ENCODE measurements at regions not wholly inside any gene's neighbourhood (a gene's known extent, or its start where the extent isn't known, plus 50 kb on each side); places are given as distances from the start of the nearest gene placed in this dataset.

GRCh38 chr18:60951091-60951490, 382.1 kb upstream of the CDH20 start:
- Histone ChIP-seq H3K4me3 (ENCODE audit: low read length) (no peak overlapping the region), H3K9me3 (ENCODE audit: insufficient read depth, low read depth, low read length) (no peaks in the 10 kb centered on the region; the same call in 1 of the 2 replicates), H3K36me3 (ENCODE audit: insufficient read depth, low read depth, low read length) (no peaks in the 10 kb centered on the region), H3K27me3 (ENCODE audit: insufficient read depth, low read length) (no peaks in the 10 kb centered on the region), H3K9ac (ENCODE audit: low read depth, low read length) (no peak overlapping the region), H3K4me1 (ENCODE audit: insufficient read depth, low read length) (no peaks in the 10 kb centered on the region), H3K27ac (ENCODE audit: low read length) (no peak overlapping the region)

- no peaks in the 10 kb centered on the region for H3K27me3 ChIP-seq (ENCODE audit: insufficient read depth, low read length)
- H3K9me3 ChIP-seq (ENCODE audit: insufficient read depth, low read depth, low read length), result no peaks in the 10 kb centered on the region
- no peak overlapping the region for H3K27ac ChIP-seq (ENCODE audit: low read length)
- no peak overlapping the region for H3K4me3 ChIP-seq (ENCODE audit: low read length)
- no peaks in the 10 kb centered on the region for H3K36me3 ChIP-seq (ENCODE audit: insufficient read depth, low read depth, low read length)
- no peak overlapping the region for H3K9ac ChIP-seq (ENCODE audit: low read depth, low read length)
- no peaks in the 10 kb centered on the region for H3K4me1 ChIP-seq (ENCODE audit: insufficient read depth, low read length)
Measured at GRCh38 chr18:60962625-60963024, 370.6 kb upstream of the CDH20 start.

- no peak overlapping the region for H3K9ac ChIP-seq (ENCODE audit: low read depth, low read length)
- H3K27me3 ChIP-seq (ENCODE audit: insufficient read depth, low read length), result no peaks in the 10 kb centered on the region
- no peaks in the 10 kb centered on the region for H3K9me3 ChIP-seq (ENCODE audit: insufficient read depth, low read depth, low read length)
- H3K27ac ChIP-seq (ENCODE audit: low read length), result no peak overlapping the region
- no peaks in the 10 kb centered on the region for H3K4me1 ChIP-seq (ENCODE audit: insufficient read depth, low read length)
- no peaks in the 10 kb centered on the region for H3K36me3 ChIP-seq (ENCODE audit: insufficient read depth, low read depth, low read length)
- no peak overlapping the region for H3K4me3 ChIP-seq (ENCODE audit: low read length)
Measured at GRCh38 chr18:60965856-60966255, 367.4 kb upstream of the CDH20 start.

GRCh38 chr18:60966876-60967275, 366.4 kb upstream of the CDH20 start:
- H3K36me3 ChIP-seq (ENCODE audit: insufficient read depth, low read depth, low read length), result no peaks in the 10 kb centered on the region

DNA sequence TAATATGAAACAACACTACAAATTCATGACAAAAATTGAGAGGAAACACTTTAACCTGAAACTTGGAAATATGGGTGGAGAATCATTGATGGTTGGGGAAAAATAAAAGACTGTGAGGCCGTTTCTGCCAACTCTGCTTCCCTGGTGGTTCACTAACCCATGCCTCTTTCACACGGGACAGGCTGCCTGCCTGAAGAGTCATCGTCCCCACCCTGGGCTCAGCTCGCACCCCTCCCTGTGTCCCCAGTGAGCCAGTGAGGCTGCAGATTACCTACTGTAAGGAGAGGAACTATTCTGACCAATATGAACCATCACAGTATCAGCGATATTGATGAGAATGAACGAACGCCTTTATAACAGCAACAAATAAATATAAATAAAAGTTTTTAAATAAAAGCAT, 357.8 kb upstream of the CDH20 start:
- Histone ChIP-seq H3K9me3 (ENCODE audit: insufficient read depth, low read depth, low read length) (no peaks in the 10 kb centered on the region), H3K4me3 (ENCODE audit: low read length) (no peak overlapping the region)

More at GRCh38 chr18:60966876-60967275, 366.4 kb upstream of the CDH20 start:
- Histone ChIP-seq H3K4me1 (ENCODE audit: insufficient read depth, low read length) (no peaks in the 10 kb centered on the region), H3K9me3 (ENCODE audit: insufficient read depth, low read depth, low read length) (no peaks in the 10 kb centered on the region), H3K27ac (ENCODE audit: low read length) (no peak overlapping the region), H3K27me3 (ENCODE audit: insufficient read depth, low read length) (no peaks in the 10 kb centered on the region), H3K4me3 (ENCODE audit: low read length) (no peak overlapping the region), H3K9ac (ENCODE audit: low read depth, low read length) (no peak overlapping the region)

GRCh38 chr18:60976976-60977375, 356.3 kb upstream of the CDH20 start:
- Histone ChIP-seq H3K4me3 (ENCODE audit: low read length) (no peak overlapping the region), H3K4me1 (ENCODE audit: insufficient read depth, low read length) (no peaks in the 10 kb centered on the region; the same call in 1 of the 2 replicates), H3K36me3 (ENCODE audit: insufficient read depth, low read depth, low read length) (no peaks in the 10 kb centered on the region), H3K27ac (ENCODE audit: low read length) (no peak overlapping the region), H3K9ac (ENCODE audit: low read depth, low read length) (no peak overlapping the region), H3K27me3 (ENCODE audit: insufficient read depth, low read length) (no peaks in the 10 kb centered on the region), H3K9me3 (ENCODE audit: insufficient read depth, low read depth, low read length) (no peaks in the 10 kb centered on the region; the same call in 1 of the 2 replicates)

More for the DNA sequence above, 357.8 kb upstream of the CDH20 start:
- Histone ChIP-seq H3K36me3 (ENCODE audit: insufficient read depth, low read depth, low read length) (no peaks in the 10 kb centered on the region), H3K27me3 (ENCODE audit: insufficient read depth, low read length) (no peaks in the 10 kb centered on the region), H3K4me1 (ENCODE audit: insufficient read depth, low read length) (no peaks in the 10 kb centered on the region; the same call in 1 of the 2 replicates), H3K9ac (ENCODE audit: low read depth, low read length) (no peak overlapping the region), H3K27ac (ENCODE audit: low read length) (no peak overlapping the region)

DNA sequence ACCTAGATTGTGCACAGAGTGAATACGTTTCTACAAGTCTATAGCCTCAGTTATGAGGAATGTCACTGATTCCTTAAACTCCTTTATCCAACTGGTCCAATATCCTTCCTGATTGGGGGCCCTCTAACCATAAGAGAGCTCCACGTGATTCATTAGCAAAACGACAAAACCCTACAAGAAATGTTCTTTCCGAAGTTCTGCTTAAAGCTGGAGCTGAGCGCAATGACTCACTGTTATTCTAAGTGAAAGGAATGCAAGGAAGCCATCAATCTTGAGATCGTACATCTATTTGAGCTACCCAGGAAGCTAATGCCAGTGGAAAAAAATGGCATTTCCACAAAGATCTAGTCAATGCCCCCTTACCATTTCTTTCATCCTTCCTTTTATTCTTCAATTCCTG, 354.9 kb upstream of the CDH20 start:
- Histone ChIP-seq H3K4me1 (ENCODE audit: insufficient read depth, low read length) (no peaks in the 10 kb centered on the region; the same call in 1 of the 2 replicates), H3K4me3 (ENCODE audit: low read length) (no peak overlapping the region), H3K36me3 (ENCODE audit: insufficient read depth, low read depth, low read length) (no peaks in the 10 kb centered on the region), H3K27me3 (ENCODE audit: insufficient read depth, low read length) (no peaks in the 10 kb centered on the region), H3K9me3 (ENCODE audit: insufficient read depth, low read depth, low read length) (no peaks in the 10 kb centered on the region; the same call in 1 of the 2 replicates), H3K9ac (ENCODE audit: low read depth, low read length) (no peak overlapping the region), H3K27ac (ENCODE audit: low read length) (no peak overlapping the region)

- Histone ChIP-seq H3K27me3 (ENCODE audit: insufficient read depth, low read length) (no peaks in the 10 kb centered on the region), H3K4me1 (ENCODE audit: insufficient read depth, low read length) (no peaks in the 10 kb centered on the region; the same call in 1 of the 2 replicates), H3K27ac (ENCODE audit: low read length) (no peak overlapping the region), H3K4me3 (ENCODE audit: low read length) (no peak overlapping the region), H3K9me3 (ENCODE audit: insufficient read depth, low read depth, low read length) (no peaks in the 10 kb centered on the region; the same call in none of the 2 replicates), H3K36me3 (ENCODE audit: insufficient read depth, low read depth, low read length) (no peaks in the 10 kb centered on the region), H3K9ac (ENCODE audit: low read depth, low read length) (no peak overlapping the region)
Measured at GRCh38 chr18:60980422-60981005, 352.7 kb upstream of the CDH20 start.

- Histone ChIP-seq H3K27ac (ENCODE audit: low read length) (no peak overlapping the region), H3K9me3 (ENCODE audit: insufficient read depth, low read depth, low read length) (no peaks in the 10 kb centered on the region; the same call in none of the 2 replicates)
Measured at GRCh38 chr18:60981682-60982328, 351.4 kb upstream of the CDH20 start.

DNA sequence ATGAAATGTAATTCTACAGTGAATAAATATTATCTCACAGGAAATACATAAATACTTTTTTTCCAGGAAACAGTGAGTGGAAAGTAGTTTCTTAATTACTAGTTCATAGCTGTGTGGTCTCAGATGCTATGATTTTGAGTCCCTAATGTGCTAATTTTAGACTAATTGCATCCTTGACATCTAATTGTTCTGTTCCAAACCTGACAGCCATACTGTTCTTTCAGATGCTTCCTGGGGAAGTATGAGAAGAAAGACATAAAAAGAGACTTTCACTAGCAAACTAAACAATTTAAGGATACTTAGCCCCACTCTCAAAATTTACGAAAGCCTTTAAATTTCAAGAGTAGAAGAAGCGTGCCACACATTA, 350.9 kb upstream of the CDH20 start:
- Histone ChIP-seq H3K9ac (ENCODE audit: low read depth, low read length) (no peak overlapping the region), H3K27ac (ENCODE audit: low read length) (no peak overlapping the region), H3K4me1 (ENCODE audit: insufficient read depth, low read length) (no peaks in the 10 kb centered on the region; the same call in 1 of the 2 replicates)

More at GRCh38 chr18:60981682-60982328, 351.4 kb upstream of the CDH20 start:
- Histone ChIP-seq H3K36me3 (ENCODE audit: insufficient read depth, low read depth, low read length) (no peaks in the 10 kb centered on the region), H3K9ac (ENCODE audit: low read depth, low read length) (no peak overlapping the region), H3K27me3 (ENCODE audit: insufficient read depth, low read length) (no peaks in the 10 kb centered on the region), H3K4me3 (ENCODE audit: low read length) (no peak overlapping the region), H3K4me1 (ENCODE audit: insufficient read depth, low read length) (no peaks in the 10 kb centered on the region; the same call in 1 of the 2 replicates)

GRCh38 chr18:60982928-60983327, 350.3 kb upstream of the CDH20 start:
- H3K27ac ChIP-seq (ENCODE audit: low read length), result no peak overlapping the region
- H3K4me3 ChIP-seq (ENCODE audit: low read length), result no peak overlapping the region

More for the DNA sequence above, 350.9 kb upstream of the CDH20 start:
- H3K9me3 ChIP-seq (ENCODE audit: insufficient read depth, low read depth, low read length), result no peaks in the 10 kb centered on the region; the same call in none of the 2 replicates
- H3K27me3 ChIP-seq (ENCODE audit: insufficient read depth, low read length), result no peaks in the 10 kb centered on the region
- no peaks in the 10 kb centered on the region for H3K36me3 ChIP-seq (ENCODE audit: insufficient read depth, low read depth, low read length)
- no peak overlapping the region for H3K4me3 ChIP-seq (ENCODE audit: low read length)

GRCh38 chr18:60984510-60984909, 348.7 kb upstream of the CDH20 start:
- Histone ChIP-seq H3K36me3 (ENCODE audit: insufficient read depth, low read depth, low read length) (no peaks in the 10 kb centered on the region), H3K4me1 (ENCODE audit: insufficient read depth, low read length) (no peaks in the 10 kb centered on the region)

More at GRCh38 chr18:60982928-60983327, 350.3 kb upstream of the CDH20 start:
- H3K36me3 ChIP-seq (ENCODE audit: insufficient read depth, low read depth, low read length), result no peaks in the 10 kb centered on the region
- H3K9me3 ChIP-seq (ENCODE audit: insufficient read depth, low read depth, low read length), result no peaks in the 10 kb centered on the region; the same call in none of the 2 replicates
- H3K9ac ChIP-seq (ENCODE audit: low read depth, low read length), result no peak overlapping the region
- no peaks in the 10 kb centered on the region; the same call in 1 of the 2 replicates for H3K4me1 ChIP-seq (ENCODE audit: insufficient read depth, low read length)
- H3K27me3 ChIP-seq (ENCODE audit: insufficient read depth, low read length), result no peaks in the 10 kb centered on the region

More at GRCh38 chr18:60984510-60984909, 348.7 kb upstream of the CDH20 start:
- H3K27me3 ChIP-seq (ENCODE audit: insufficient read depth, low read length), result no peaks in the 10 kb centered on the region
- no peaks in the 10 kb centered on the region; the same call in none of the 2 replicates for H3K9me3 ChIP-seq (ENCODE audit: insufficient read depth, low read depth, low read length)
- no peak overlapping the region for H3K27ac ChIP-seq (ENCODE audit: low read length)
- no peak overlapping the region for H3K4me3 ChIP-seq (ENCODE audit: low read length)
- no peak overlapping the region for H3K9ac ChIP-seq (ENCODE audit: low read depth, low read length)
